Naive thymus-derived CD8-positive, alpha-beta T cell (primary cell): ENCODE measurements at regions not wholly inside any gene's neighbourhood (a gene's known extent, or its start where the extent isn't known, plus 50 kb on each side); places are given as distances from the start of the nearest gene placed in this dataset.

ENCODE experiments used
- ATAC-seq, 2 donors: fragments of 150-1000 bp; cut with Tn5 transposase in 1 of 2; sonication (Bioruptor Pico), chemical (Tn5 transposase) in 1 of 2; 1 replicate in 1 of 2; 2 replicates in 1 of 2; pipeline ENCODE4 v1.10.0; 2021; ENCODE audit warnings: mild to moderate bottlenecking in 2 of 2, moderate library complexity in 2 of 2
- POLR2A ChIA-PET: fragments of 350-600 bp; sonication (Branson Sonifier 250); formaldehyde crosslinking; loops from one replicate; lab custom pipeline; 2021; ENCODE audit warnings: antibody characterized with exemption; lab: Charles Lee
- DNase-seq, 10 donors: peaks; one replicate each; pipeline versions ENCODE4 v3.0.0 to v3.0.0-alpha.2; 2020 to 2022
- H3K27ac Mint-ChIP-seq, 10 donors: one replicate each; pipeline ENCODE4 v1.8.0; 2020 to 2022; ENCODE audit warnings: mild to moderate bottlenecking in 10 of 10, mixed read lengths in 10 of 10, moderate library complexity in 4 of 10, inconsistent platforms in 1 of 10
- H3K27me3 Mint-ChIP-seq, 5 donors: one replicate each; pipeline ENCODE4 v1.8.0; 2021 to 2022; ENCODE audit warnings: mixed read lengths in 5 of 5
- H3K36me3 Mint-ChIP-seq, 3 donors: one replicate each; pipeline ENCODE4 v1.8.0; 2020 to 2022; ENCODE audit warnings: mixed read lengths in 3 of 3, mild to moderate bottlenecking in 2 of 3, inconsistent platforms in 1 of 3
- H3K4me1 Mint-ChIP-seq, 4 donors: one replicate each; pipeline ENCODE4 v1.8.0; 2021 to 2022; ENCODE audit warnings: mixed read lengths in 4 of 4
- H3K4me3 Mint-ChIP-seq, 10 donors: one replicate each; pipeline ENCODE4 v1.8.0; 2020 to 2022; ENCODE audit warnings: mild to moderate bottlenecking in 10 of 10, mixed read lengths in 10 of 10, moderate library complexity in 6 of 10, inconsistent platforms in 1 of 10
- H3K9me3 Mint-ChIP-seq, 9 donors: one replicate each; pipeline ENCODE4 v1.8.0; 2020 to 2022; ENCODE audit warnings: mixed read lengths in 9 of 9, mild to moderate bottlenecking in 3 of 9, inconsistent platforms in 1 of 9, moderate library complexity in 1 of 9

DNA sequence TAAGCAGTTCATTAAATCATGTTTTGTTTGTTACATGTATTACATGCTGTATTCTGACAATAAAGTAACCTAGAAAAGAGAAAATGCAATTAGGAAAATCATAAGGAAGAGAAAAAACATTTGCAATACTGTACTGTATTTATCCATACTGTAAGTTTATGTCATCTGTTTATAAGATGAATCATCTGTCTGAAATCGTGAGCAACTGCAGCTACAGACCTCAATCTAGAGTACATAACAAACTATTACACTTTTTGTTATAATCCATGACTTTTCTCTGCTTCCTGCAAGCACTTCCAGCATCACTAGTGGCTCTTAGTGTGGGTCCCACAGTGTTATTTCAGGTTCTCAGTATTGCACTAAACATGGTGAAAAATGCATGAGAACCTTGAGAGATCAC is 144.4 kb upstream of the NR4A3 start:
- H3K4me3 Mint-ChIP-seq = no peak overlapping the region
- no peak for DNase-seq
- ATAC-seq = no peak
- no peak overlapping the region for H3K27ac Mint-ChIP-seq
- peaks cover 4 to 25% (median 15%) of the 10 kb centered on the region in 9 donors for H3K9me3 Mint-ChIP-seq
- H3K27me3 Mint-ChIP-seq = peaks cover 0 to 11% (median 4%) of the 10 kb centered on the region in 5 donors
- H3K36me3 Mint-ChIP-seq = peaks cover 0 to 11% (median 10%) of the 10 kb centered on the region in 3 donors
- POLR2A ChIA-PET = no interaction called here
- H3K4me1 Mint-ChIP-seq = no peaks in the 10 kb centered on the region

DNA sequence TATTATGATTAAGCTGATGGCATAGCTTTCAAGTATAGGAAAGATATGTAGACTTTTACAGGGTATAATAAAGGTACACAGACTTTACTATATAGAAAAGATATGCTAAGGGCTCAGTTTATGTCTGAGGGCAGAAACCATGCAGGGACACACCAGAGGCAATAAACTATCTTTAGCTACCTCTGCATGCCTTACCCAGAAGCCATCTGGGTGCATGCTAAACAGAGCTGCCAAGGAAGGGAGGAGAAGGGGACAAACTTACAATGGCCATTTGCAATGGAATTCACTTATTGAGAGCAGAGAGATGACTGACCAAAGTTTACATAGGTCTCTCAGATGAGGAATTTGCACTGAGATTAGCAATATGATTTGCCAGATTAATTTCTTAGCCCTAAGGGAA is 143.1 kb upstream of the NR4A3 start:
- ATAC-seq (no peak), DNase-seq (no peak)
- Mint-ChIP-seq H3K9me3 (peaks cover 8 to 31% (median 23%) of the 10 kb centered on the region in 9 donors), H3K27me3 (peaks cover 0 to 16% (median 2%) of the 10 kb centered on the region in 5 donors), H3K36me3 (peaks cover 0 to 18% (median 14%) of the 10 kb centered on the region in 3 donors), H3K4me3 (no peak overlapping the region), H3K27ac (no peak overlapping the region), H3K4me1 (peaks cover 0 to 7% (median 0%) of the 10 kb centered on the region in 4 donors)
- POLR2A ChIA-PET = no interaction called here

GRCh38 chr9:99680191-99680590 is 141.5 kb upstream of the NR4A3 start:
- Mint-ChIP-seq H3K27ac (no peak overlapping the region), H3K9me3 (peaks cover 8 to 27% (median 23%) of the 10 kb centered on the region in 9 donors), H3K4me3 (no peak overlapping the region), H3K36me3 (peaks cover 0 to 18% (median 14%) of the 10 kb centered on the region in 3 donors), H3K27me3 (peaks cover 0 to 12% (median 3%) of the 10 kb centered on the region in 5 donors), H3K4me1 (peaks cover 0 to 7% (median 0%) of the 10 kb centered on the region in 4 donors)
- ATAC-seq (no peak), DNase-seq (no peak)
- POLR2A ChIA-PET = interaction anchor here (0.6 to 0.7 kb wide), 2 partner anchors 10 to 13 kb away, joined by 3 read pairs; no protein-coding TSS in a partner anchor

DNA sequence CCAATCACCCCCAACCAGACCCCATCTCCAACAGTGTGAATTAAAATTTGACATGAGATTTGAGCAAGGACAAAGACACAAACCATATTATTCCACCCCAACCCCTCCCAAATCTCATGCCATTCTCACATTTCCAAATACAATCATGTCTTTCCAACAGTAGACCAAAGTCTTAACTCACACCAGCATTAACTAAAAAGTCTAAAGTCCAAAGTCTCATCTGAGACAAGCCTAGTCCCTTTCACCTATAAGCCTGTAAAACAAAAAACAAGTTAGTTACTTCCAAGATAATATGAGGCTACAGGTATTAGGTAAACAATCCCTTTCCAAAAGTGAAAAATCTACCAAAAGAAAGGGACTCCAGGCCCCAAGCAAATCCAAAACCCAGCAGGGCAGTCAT is 140.6 kb upstream of the NR4A3 start:
- H3K27me3 Mint-ChIP-seq = peaks cover 0 to 12% (median 3%) of the 10 kb centered on the region in 5 donors
- peaks cover 5 to 22% (median 14%) of the 10 kb centered on the region in 9 donors for H3K9me3 Mint-ChIP-seq
- H3K4me1 Mint-ChIP-seq = peaks cover 0 to 7% (median 0%) of the 10 kb centered on the region in 4 donors
- POLR2A ChIA-PET = no interaction called here
- H3K36me3 Mint-ChIP-seq = peaks cover 0 to 12% (median 8%) of the 10 kb centered on the region in 3 donors
- no peak overlapping the region for H3K4me3 Mint-ChIP-seq
- no peak for ATAC-seq
- no peak for DNase-seq
- H3K27ac Mint-ChIP-seq = no peak overlapping the region

DNA sequence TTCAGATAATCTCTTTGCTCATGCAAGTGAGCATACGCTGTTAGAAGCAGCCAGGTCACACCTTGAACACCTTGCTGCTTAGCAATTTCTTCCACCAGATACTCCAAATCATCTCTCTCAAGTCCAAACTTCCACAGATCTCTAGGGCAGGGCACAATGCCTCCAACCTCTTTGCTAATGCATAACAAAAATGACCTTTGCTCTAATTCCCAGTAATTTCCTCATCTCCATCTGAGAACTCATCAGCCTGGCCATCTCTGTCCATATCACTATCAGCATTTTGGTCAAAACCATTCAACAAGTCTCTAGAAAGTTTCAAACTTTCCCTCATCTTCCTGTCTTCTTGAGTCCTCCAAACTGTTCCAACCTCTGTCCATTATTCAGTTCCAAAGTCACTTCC is 139.3 kb upstream of the NR4A3 start:
- Mint-ChIP-seq H3K9me3 (peaks cover 4 to 19% (median 13%) of the 10 kb centered on the region in 9 donors), H3K4me3 (no peak overlapping the region), H3K36me3 (peaks cover 0 to 10% (median 9%) of the 10 kb centered on the region in 3 donors), H3K27me3 (peaks cover 0 to 12% (median 3%) of the 10 kb centered on the region in 5 donors), H3K4me1 (peaks cover 0 to 7% (median 0%) of the 10 kb centered on the region in 4 donors), H3K27ac (no peak overlapping the region)
- ATAC-seq = no peak
- POLR2A ChIA-PET = no interaction called here
- DNase-seq = no peak

DNA sequence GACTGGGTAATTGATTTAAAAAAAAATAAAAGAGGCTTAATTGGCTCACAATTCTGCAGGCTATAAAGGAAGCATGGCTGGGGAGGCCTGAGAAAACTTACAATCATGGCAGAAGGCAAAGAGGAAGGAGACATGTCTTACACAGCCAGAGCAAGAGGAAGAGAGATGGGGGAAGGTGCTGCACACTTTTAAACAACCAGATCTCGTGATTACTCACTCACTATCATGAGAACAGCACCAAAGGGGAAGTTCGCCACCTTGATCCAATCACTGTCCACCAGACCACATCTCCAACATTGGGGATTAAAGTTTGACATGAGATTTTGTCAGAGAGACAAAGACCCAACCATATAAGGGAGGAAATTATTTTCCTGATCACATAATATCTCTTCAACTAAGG is 138.8 kb upstream of the NR4A3 start:
- H3K4me1 Mint-ChIP-seq = peaks cover 0 to 7% (median 0%) of the 10 kb centered on the region in 4 donors
- ATAC-seq (no peak), DNase-seq (no peak)
- POLR2A ChIA-PET = no interaction called here
- H3K27me3 Mint-ChIP-seq = peaks cover 0 to 12% (median 3%) of the 10 kb centered on the region in 5 donors
- H3K9me3 Mint-ChIP-seq = peaks cover 4 to 21% (median 13%) of the 10 kb centered on the region in 9 donors
- no peak overlapping the region for H3K4me3 Mint-ChIP-seq
- H3K36me3 Mint-ChIP-seq = peaks cover 0 to 10% (median 9%) of the 10 kb centered on the region in 3 donors
- no peak overlapping the region for H3K27ac Mint-ChIP-seq

- peaks cover 0 to 3% (median 0%) of the 10 kb centered on the region in 3 donors for H3K36me3 Mint-ChIP-seq
Observed at GRCh38 chr9:99690573-99690972, 131.1 kb upstream of the NR4A3 start.

DNA sequence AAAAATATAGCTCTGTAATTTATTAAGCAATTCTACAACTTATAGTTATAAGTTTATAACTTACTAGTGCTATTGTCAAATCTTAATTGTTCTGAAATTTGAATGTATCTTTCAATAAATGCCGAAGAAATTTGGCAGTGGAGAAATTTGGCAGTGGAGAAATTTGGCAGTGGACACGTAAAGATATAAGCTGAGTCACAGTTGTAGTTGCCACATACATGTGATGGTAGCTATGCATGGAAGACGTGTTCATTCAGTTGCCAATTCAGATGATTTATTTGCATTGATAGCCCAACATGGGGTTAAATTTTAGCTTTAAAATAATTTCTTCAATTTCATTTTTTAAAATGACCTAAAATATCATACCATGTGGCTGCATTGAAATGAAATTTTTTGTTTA is 127.8 kb upstream of the NR4A3 start:
- H3K27me3 Mint-ChIP-seq = peaks cover 0 to 10% (median 0%) of the 10 kb centered on the region in 5 donors

More at GRCh38 chr9:99690573-99690972, 131.1 kb upstream of the NR4A3 start:
- POLR2A ChIA-PET = no interaction called here
- H3K27ac Mint-ChIP-seq = no peak overlapping the region
- no peaks in the 10 kb centered on the region for H3K4me1 Mint-ChIP-seq
- H3K9me3 Mint-ChIP-seq = peaks cover 0 to 4% (median 0%) of the 10 kb centered on the region in 9 donors
- H3K27me3 Mint-ChIP-seq = peaks cover 0 to 10% (median 0%) of the 10 kb centered on the region in 5 donors
- no peak for DNase-seq
- ATAC-seq = no peak
- H3K4me3 Mint-ChIP-seq = no peak overlapping the region

GRCh38 chr9:99694393-99694792 is 127.3 kb upstream of the NR4A3 start:
- POLR2A ChIA-PET = no interaction called here
- H3K36me3 Mint-ChIP-seq = peaks cover 0 to 3% (median 0%) of the 10 kb centered on the region in 3 donors
- H3K27me3 Mint-ChIP-seq = peaks cover 0 to 10% (median 0%) of the 10 kb centered on the region in 5 donors
- H3K9me3 Mint-ChIP-seq = peaks cover 0 to 6% (median 2%) of the 10 kb centered on the region in 9 donors
- ATAC-seq (no peak), DNase-seq (no peak)
- no peak overlapping the region for H3K27ac Mint-ChIP-seq
- no peak overlapping the region for H3K4me3 Mint-ChIP-seq
- no peaks in the 10 kb centered on the region for H3K4me1 Mint-ChIP-seq

More for the DNA sequence above, 127.8 kb upstream of the NR4A3 start:
- Mint-ChIP-seq H3K27ac (no peak overlapping the region), H3K4me1 (no peaks in the 10 kb centered on the region), H3K36me3 (peaks cover 0 to 3% (median 0%) of the 10 kb centered on the region in 3 donors), H3K4me3 (no peak overlapping the region), H3K9me3 (peaks cover 0 to 5% (median 2%) of the 10 kb centered on the region in 9 donors)
- ATAC-seq = no peak
- DNase-seq = no peak
- POLR2A ChIA-PET = no interaction called here

GRCh38 chr9:99699396-99699795 is 122.3 kb upstream of the NR4A3 start:
- Mint-ChIP-seq H3K4me1 (no peaks in the 10 kb centered on the region), H3K4me3 (no peak overlapping the region), H3K9me3 (peaks cover 0 to 6% (median 2%) of the 10 kb centered on the region in 9 donors), H3K36me3 (peaks cover 0 to 3% (median 0%) of the 10 kb centered on the region in 3 donors), H3K27me3 (peaks cover 0 to 2% (median 0%) of the 10 kb centered on the region in 5 donors), H3K27ac (no peak overlapping the region)
- POLR2A ChIA-PET = no interaction called here
- DNase-seq (no peak), ATAC-seq (no peak)

GRCh38 chr9:99712214-99712613 is 109.5 kb upstream of the NR4A3 start:
- Mint-ChIP-seq H3K27me3 (peaks cover 0 to 5% (median 0%) of the 10 kb centered on the region in 5 donors), H3K27ac (no peak overlapping the region), H3K36me3 (no peaks in the 10 kb centered on the region), H3K4me1 (no peaks in the 10 kb centered on the region), H3K4me3 (no peak overlapping the region), H3K9me3 (no peaks in the 10 kb centered on the region)
- DNase-seq (no peak), ATAC-seq (no peak)
- POLR2A ChIA-PET = no interaction called here

GRCh38 chr9:99713838-99714306 is 107.8 kb upstream of the NR4A3 start:
- no peaks in the 10 kb centered on the region for H3K9me3 Mint-ChIP-seq
- H3K27ac Mint-ChIP-seq = no peak overlapping the region
- POLR2A ChIA-PET = no interaction called here
- no peak overlapping the region for H3K4me3 Mint-ChIP-seq
- H3K4me1 Mint-ChIP-seq = no peaks in the 10 kb centered on the region
- DNase-seq = no peak
- no peaks in the 10 kb centered on the region for H3K36me3 Mint-ChIP-seq
- ATAC-seq = no peak
- peaks cover 0 to 5% (median 0%) of the 10 kb centered on the region in 5 donors for H3K27me3 Mint-ChIP-seq

DNA sequence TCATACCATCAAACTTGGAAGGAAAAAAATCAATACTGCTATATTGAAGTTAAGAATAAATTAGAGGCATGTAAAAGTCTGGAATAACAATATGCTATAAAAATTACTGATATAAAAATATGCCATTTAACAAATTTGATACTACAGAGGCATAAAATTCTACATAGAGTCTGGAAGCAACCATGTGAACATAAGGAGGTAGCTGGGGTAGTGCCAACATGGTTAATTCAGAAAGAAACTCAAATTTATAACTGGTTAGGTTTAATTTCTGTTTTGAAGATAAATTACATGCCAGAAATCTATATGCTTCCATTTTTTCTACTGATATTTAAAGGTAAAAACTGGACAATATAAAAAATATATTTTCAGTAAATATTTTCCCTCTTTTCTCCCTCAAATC is 103.1 kb upstream of the NR4A3 start:
- ATAC-seq (no peak), DNase-seq (no peak)
- Mint-ChIP-seq H3K27me3 (peaks cover 0 to 5% (median 0%) of the 10 kb centered on the region in 5 donors), H3K9me3 (no peaks in the 10 kb centered on the region), H3K4me1 (peaks cover 12 to 35% (median 34%) of the 10 kb centered on the region in 4 donors), H3K36me3 (no peaks in the 10 kb centered on the region), H3K4me3 (no peak overlapping the region), H3K27ac (no peak overlapping the region)
- POLR2A ChIA-PET = no interaction called here
